DND-41 (cell line): ENCODE measurements at regions not wholly inside any gene's neighbourhood (a gene's known extent, or its start where the extent isn't known, plus 50 kb on each side); places are given as distances from the start of the nearest gene placed in this dataset.

Experiments used
- EZH2 ChIP-seq: IDR thresholded peaks from 3 replicates; pipeline ENCODE4 v1.6.1; 2012; ENCODE audit warnings: borderline replicate concordance, low read depth, mild to moderate bottlenecking, moderate library complexity, low read length, inconsistent platforms; ENCODE audit not compliant: severe bottlenecking
- TF ChIP-seq, protein P1 (sequence below): IDR thresholded peaks from 2 replicates; pipeline ENCODE4 v1.5.1; 2012; ENCODE audit warnings: borderline replicate concordance, low read length, moderate library complexity, mild to moderate bottlenecking; ENCODE audit not compliant: poor library complexity, severe bottlenecking; ENCODE audit errors: extremely low read depth

- TF ChIP-seq, protein P1, sequence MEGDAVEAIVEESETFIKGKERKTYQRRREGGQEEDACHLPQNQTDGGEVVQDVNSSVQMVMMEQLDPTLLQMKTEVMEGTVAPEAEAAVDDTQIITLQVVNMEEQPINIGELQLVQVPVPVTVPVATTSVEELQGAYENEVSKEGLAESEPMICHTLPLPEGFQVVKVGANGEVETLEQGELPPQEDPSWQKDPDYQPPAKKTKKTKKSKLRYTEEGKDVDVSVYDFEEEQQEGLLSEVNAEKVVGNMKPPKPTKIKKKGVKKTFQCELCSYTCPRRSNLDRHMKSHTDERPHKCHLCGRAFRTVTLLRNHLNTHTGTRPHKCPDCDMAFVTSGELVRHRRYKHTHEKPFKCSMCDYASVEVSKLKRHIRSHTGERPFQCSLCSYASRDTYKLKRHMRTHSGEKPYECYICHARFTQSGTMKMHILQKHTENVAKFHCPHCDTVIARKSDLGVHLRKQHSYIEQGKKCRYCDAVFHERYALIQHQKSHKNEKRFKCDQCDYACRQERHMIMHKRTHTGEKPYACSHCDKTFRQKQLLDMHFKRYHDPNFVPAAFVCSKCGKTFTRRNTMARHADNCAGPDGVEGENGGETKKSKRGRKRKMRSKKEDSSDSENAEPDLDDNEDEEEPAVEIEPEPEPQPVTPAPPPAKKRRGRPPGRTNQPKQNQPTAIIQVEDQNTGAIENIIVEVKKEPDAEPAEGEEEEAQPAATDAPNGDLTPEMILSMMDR = no peak
- TF ChIP-seq EZH2 = no peak
Observed at GRCh38 chr6:163971841-163972838, 557.6 kb downstream of the QKI start.
